ENCODE measurements at regions not wholly inside any gene's neighbourhood (a gene's known extent, or its start where the extent isn't known, plus 50 kb on each side); places are given as distances from the start of the nearest gene placed in this dataset.

DNA sequence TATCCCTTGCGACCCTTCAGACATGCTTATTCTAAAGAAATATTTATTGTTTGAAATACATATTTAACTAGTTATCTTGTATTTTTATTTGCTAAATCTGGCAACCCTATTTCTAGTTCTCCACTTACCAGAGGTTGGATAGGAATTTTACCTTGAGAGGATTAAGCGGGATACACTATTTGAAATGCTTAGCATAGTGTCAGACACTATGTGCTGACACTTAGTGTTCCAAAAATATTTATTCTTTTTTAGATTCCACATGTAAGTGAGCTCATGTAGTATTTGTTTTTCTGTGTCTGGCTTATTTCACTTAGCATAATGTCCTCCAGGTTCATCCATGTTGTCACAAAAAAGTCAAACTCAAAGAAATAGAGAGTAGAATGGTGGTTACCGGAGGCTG lies 78.7 kb downstream of the NTMT2 start:
- DNase-seq (ENCODE audit: low spot score) (no peak), ATAC-seq (no peak)
- H2AFZ ChIP-seq, result no peak overlapping the region
- H3F3A ChIP-seq (replicated peaks; ENCODE audit: low read depth), result no peaks in the 10 kb centered on the region
- no peak overlapping the region for H3K4me2 ChIP-seq
- H3K4me3 ChIP-seq, result no peak overlapping the region
- no peaks in the 10 kb centered on the region for H3K36me3 ChIP-seq (ENCODE audit: insufficient read depth)
- H3K4me1 Mint-ChIP-seq, result no peaks in the 10 kb centered on the region
- TF ChIP-seq JUNB (IDR thresholded peaks at IDR 0.05; ENCODE audit: unreplicated experiment), result no peak
- TF ChIP-seq EZH2 (IDR thresholded peaks at IDR 0.05; ENCODE audit: low read depth, unreplicated experiment), result no peak
- TF ChIP-seq EZH2phosphoT487 (IDR thresholded peaks at IDR 0.05; ENCODE audit: unreplicated experiment), result no peak
- no peak for TF ChIP-seq POLR2AphosphoS5 (IDR thresholded peaks at IDR 0.05; ENCODE audit: low read depth)
- TF ChIP-seq ZNF114 (CRISPR knock-in tag; IDR thresholded peaks at IDR 0.05), result no peak
- TF ChIP-seq ZNF331 (CRISPR knock-in tag; IDR thresholded peaks at IDR 0.05; ENCODE audit: low read depth), result no peak
- H3K9me2 ChIP-seq (ENCODE audit: insufficient read depth), result peaks cover 3% of the 10 kb centered on the region; the same call in 1 of the 2 replicates
- H3K9me3 Mint-ChIP-seq, result no peaks in the 10 kb centered on the region
- H3K36me3 Mint-ChIP-seq (ENCODE audit: low read depth), result no peaks in the 10 kb centered on the region
- H3K79me2 ChIP-seq (replicated peaks; ENCODE audit: insufficient read depth), result no peaks in the 10 kb centered on the region
- no peak overlapping the region for H3K27ac Mint-ChIP-seq
- H3K27ac ChIP-seq (ENCODE audit: low read depth), result no peak overlapping the region
- no peaks in the 10 kb centered on the region for H3K4me1 ChIP-seq (ENCODE audit: insufficient read depth)
- H3K4me3 Mint-ChIP-seq, result no peak overlapping the region
- H4K20me1 ChIP-seq (replicated peaks; ENCODE audit: insufficient read depth), result no peaks in the 10 kb centered on the region
- no peaks in the 10 kb centered on the region for H3K27me3 Mint-ChIP-seq (ENCODE audit: insufficient read depth, low read depth, poor library complexity)
- no peaks in the 10 kb centered on the region for H3K27me3 ChIP-seq (ENCODE audit: insufficient read depth)

DNA sequence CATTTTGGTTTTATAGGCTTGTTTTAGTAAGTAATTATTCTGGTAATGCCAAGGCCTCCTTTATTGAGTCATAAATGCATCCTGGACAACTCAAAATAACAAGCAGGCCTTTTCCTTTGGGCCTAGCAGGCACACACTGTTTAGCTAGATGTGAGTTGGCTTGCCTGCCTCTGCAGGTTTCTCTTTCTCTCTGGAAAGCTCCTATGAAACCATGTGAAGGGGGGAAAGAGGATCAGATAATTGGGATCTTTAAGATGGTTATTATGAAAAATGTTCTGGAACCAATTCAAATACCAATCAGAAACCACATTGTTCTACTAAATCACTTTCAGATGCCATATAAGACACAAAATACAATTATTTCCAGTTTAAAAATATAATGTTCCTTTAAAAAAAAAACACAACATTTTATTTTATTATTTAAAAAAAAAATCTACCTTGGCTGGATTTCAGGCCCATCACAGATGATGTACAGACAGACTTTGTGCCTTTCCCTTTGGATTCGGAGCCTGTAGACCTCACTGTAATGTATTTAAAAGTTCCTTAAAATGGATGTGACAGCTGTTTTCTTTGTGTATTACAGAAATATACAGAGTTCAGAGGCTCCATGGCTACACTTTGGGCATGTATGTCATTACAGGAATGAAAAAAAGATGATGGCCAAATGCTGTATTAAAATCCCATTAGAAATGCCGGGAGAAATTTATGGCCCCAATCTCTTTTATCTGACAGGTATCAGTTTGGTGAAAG lies 80.2 kb downstream of the NTMT2 start:
- ATAC-seq, result no peak
- H3K79me2 ChIP-seq (replicated peaks; ENCODE audit: insufficient read depth), result no peaks in the 10 kb centered on the region
- no peak overlapping the region for H3K27ac ChIP-seq (ENCODE audit: low read depth)
- no peak overlapping the region for H2AFZ ChIP-seq
- no peaks in the 10 kb centered on the region for H4K20me1 ChIP-seq (replicated peaks; ENCODE audit: insufficient read depth)
- no peaks in the 10 kb centered on the region for H3K36me3 ChIP-seq (ENCODE audit: insufficient read depth)
- Mint-ChIP-seq H3K4me1 (no peaks in the 10 kb centered on the region), H3K4me3 (no peak overlapping the region), H3K27me3 (ENCODE audit: insufficient read depth, low read depth, poor library complexity) (no peaks in the 10 kb centered on the region), H3K9me3 (no peaks in the 10 kb centered on the region), H3K27ac (no peak overlapping the region), H3K36me3 (ENCODE audit: low read depth) (no peaks in the 10 kb centered on the region)
- H3K9me2 ChIP-seq (ENCODE audit: insufficient read depth), result peaks cover 3% of the 10 kb centered on the region; the same call in 1 of the 2 replicates
- H3K4me2 ChIP-seq, result no peak overlapping the region
- H3K27me3 ChIP-seq (ENCODE audit: insufficient read depth), result no peaks in the 10 kb centered on the region
- no peak overlapping the region for H3K4me3 ChIP-seq
- no peaks in the 10 kb centered on the region for H3F3A ChIP-seq (replicated peaks; ENCODE audit: low read depth)
- DNase-seq (ENCODE audit: low spot score), result no peak
- no peaks in the 10 kb centered on the region for H3K4me1 ChIP-seq (ENCODE audit: insufficient read depth)
- no peak for TF ChIP-seq ZNF331 (CRISPR knock-in tag; IDR thresholded peaks at IDR 0.05; ENCODE audit: low read depth)
- no peak for TF ChIP-seq JUNB (IDR thresholded peaks at IDR 0.05; ENCODE audit: unreplicated experiment)
- no peak for TF ChIP-seq CREB1 (CRISPR knock-in tag; IDR thresholded peaks at IDR 0.05; ENCODE audit: low read depth)
- TF ChIP-seq EZH2phosphoT487 (IDR thresholded peaks at IDR 0.05; ENCODE audit: unreplicated experiment), result no peak
- TF ChIP-seq, protein P1, sequence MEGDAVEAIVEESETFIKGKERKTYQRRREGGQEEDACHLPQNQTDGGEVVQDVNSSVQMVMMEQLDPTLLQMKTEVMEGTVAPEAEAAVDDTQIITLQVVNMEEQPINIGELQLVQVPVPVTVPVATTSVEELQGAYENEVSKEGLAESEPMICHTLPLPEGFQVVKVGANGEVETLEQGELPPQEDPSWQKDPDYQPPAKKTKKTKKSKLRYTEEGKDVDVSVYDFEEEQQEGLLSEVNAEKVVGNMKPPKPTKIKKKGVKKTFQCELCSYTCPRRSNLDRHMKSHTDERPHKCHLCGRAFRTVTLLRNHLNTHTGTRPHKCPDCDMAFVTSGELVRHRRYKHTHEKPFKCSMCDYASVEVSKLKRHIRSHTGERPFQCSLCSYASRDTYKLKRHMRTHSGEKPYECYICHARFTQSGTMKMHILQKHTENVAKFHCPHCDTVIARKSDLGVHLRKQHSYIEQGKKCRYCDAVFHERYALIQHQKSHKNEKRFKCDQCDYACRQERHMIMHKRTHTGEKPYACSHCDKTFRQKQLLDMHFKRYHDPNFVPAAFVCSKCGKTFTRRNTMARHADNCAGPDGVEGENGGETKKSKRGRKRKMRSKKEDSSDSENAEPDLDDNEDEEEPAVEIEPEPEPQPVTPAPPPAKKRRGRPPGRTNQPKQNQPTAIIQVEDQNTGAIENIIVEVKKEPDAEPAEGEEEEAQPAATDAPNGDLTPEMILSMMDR (conservative IDR thresholded peaks at IDR 0.05; ENCODE audit: low read depth in 2 of 2), result no peak
- TF ChIP-seq, protein P2, sequence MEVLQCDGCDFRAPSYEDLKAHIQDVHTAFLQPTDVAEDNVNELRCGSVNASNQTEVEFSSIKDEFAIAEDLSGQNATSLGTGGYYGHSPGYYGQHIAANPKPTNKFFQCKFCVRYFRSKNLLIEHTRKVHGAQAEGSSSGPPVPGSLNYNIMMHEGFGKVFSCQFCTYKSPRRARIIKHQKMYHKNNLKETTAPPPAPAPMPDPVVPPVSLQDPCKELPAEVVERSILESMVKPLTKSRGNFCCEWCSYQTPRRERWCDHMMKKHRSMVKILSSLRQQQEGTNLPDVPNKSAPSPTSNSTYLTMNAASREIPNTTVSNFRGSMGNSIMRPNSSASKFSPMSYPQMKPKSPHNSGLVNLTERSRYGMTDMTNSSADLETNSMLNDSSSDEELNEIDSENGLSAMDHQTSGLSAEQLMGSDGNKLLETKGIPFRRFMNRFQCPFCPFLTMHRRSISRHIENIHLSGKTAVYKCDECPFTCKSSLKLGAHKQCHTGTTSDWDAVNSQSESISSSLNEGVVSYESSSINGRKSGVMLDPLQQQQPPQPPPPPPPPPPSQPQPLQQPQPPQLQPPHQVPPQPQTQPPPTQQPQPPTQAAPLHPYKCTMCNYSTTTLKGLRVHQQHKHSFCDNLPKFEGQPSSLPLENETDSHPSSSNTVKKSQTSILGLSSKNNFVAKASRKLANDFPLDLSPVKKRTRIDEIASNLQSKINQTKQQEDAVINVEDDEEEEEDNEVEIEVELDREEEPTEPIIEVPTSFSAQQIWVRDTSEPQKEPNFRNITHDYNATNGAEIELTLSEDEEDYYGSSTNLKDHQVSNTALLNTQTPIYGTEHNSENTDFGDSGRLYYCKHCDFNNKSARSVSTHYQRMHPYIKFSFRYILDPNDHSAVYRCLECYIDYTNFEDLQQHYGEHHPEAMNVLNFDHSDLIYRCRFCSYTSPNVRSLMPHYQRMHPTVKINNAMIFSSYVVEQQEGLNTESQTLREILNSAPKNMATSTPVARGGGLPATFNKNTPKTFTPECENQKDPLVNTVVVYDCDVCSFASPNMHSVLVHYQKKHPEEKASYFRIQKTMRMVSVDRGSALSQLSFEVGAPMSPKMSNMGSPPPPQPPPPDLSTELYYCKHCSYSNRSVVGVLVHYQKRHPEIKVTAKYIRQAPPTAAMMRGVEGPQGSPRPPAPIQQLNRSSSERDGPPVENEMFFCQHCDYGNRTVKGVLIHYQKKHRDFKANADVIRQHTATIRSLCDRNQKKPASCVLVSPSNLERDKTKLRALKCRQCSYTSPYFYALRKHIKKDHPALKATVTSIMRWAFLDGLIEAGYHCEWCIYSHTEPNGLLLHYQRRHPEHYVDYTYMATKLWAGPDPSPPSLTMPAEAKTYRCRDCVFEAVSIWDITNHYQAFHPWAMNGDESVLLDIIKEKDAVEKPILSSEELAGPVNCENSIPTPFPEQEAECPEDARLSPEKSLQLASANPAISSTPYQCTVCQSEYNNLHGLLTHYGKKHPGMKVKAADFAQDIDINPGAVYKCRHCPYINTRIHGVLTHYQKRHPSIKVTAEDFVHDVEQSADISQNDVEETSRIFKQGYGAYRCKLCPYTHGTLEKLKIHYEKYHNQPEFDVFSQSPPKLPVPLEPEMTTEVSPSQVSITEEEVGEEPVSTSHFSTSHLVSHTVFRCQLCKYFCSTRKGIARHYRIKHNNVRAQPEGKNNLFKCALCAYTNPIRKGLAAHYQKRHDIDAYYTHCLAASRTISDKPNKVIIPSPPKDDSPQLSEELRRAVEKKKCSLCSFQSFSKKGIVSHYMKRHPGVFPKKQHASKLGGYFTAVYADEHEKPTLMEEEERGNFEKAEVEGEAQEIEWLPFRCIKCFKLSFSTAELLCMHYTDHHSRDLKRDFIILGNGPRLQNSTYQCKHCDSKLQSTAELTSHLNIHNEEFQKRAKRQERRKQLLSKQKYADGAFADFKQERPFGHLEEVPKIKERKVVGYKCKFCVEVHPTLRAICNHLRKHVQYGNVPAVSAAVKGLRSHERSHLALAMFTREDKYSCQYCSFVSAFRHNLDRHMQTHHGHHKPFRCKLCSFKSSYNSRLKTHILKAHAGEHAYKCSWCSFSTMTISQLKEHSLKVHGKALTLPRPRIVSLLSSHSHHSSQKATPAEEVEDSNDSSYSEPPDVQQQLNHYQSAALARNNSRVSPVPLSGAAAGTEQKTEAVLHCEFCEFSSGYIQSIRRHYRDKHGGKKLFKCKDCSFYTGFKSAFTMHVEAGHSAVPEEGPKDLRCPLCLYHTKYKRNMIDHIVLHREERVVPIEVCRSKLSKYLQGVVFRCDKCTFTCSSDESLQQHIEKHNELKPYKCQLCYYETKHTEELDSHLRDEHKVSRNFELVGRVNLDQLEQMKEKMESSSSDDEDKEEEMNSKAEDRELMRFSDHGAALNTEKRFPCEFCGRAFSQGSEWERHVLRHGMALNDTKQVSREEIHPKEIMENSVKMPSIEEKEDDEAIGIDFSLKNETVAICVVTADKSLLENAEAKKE (CRISPR knock-in tag; IDR thresholded peaks at IDR 0.05), result no peak
- no peak for TF ChIP-seq POLR2AphosphoS5 (IDR thresholded peaks at IDR 0.05; ENCODE audit: low read depth)
- no peak for TF ChIP-seq STAT1 (IDR thresholded peaks at IDR 0.05; ENCODE audit: unreplicated experiment)
